ENCODE measurements at regions not wholly inside any gene's neighbourhood (a gene's known extent, or its start where the extent isn't known, plus 50 kb on each side); places are given as distances from the start of the nearest gene placed in this dataset.

- TF ChIP-seq, protein P1, sequence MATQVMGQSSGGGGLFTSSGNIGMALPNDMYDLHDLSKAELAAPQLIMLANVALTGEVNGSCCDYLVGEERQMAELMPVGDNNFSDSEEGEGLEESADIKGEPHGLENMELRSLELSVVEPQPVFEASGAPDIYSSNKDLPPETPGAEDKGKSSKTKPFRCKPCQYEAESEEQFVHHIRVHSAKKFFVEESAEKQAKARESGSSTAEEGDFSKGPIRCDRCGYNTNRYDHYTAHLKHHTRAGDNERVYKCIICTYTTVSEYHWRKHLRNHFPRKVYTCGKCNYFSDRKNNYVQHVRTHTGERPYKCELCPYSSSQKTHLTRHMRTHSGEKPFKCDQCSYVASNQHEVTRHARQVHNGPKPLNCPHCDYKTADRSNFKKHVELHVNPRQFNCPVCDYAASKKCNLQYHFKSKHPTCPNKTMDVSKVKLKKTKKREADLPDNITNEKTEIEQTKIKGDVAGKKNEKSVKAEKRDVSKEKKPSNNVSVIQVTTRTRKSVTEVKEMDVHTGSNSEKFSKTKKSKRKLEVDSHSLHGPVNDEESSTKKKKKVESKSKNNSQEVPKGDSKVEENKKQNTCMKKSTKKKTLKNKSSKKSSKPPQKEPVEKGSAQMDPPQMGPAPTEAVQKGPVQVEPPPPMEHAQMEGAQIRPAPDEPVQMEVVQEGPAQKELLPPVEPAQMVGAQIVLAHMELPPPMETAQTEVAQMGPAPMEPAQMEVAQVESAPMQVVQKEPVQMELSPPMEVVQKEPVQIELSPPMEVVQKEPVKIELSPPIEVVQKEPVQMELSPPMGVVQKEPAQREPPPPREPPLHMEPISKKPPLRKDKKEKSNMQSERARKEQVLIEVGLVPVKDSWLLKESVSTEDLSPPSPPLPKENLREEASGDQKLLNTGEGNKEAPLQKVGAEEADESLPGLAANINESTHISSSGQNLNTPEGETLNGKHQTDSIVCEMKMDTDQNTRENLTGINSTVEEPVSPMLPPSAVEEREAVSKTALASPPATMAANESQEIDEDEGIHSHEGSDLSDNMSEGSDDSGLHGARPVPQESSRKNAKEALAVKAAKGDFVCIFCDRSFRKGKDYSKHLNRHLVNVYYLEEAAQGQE (IDR thresholded peaks at IDR 0.05; ENCODE audit: low read depth), result no peak
- no peak for TF ChIP-seq EZH2 (IDR thresholded peaks at IDR 0.05)
Observed at GRCh38 chr2:193228276-193228675, 1033.5 kb upstream of the TMEFF2 start (continued).

- TF ChIP-seq ZNF274 (IDR thresholded peaks at IDR 0.05; ENCODE audit: low read depth, low read length) (no peak), TCF7L2 (IDR thresholded peaks at IDR 0.05; ENCODE audit: borderline replicate concordance, extremely low read depth, insufficient read depth, insufficient read length) (no peak), JUND (IDR thresholded peaks at IDR 0.05) (no peak), POLR2A (IDR thresholded peaks at IDR 0.05; ENCODE audit: borderline replicate concordance, extremely low read depth, insufficient read depth, insufficient read length) (no peak), ATF3 (IDR thresholded peaks at IDR 0.05) (no peak), ELF1 (IDR thresholded peaks at IDR 0.05; ENCODE audit: borderline replicate concordance, low read depth) (no peak), EZH2phosphoT487 (IDR thresholded peaks at IDR 0.05; ENCODE audit: borderline replicate concordance) (no peak), MAX (IDR thresholded peaks at IDR 0.05) (no peak), POLR2AphosphoS5 (IDR thresholded peaks at IDR 0.05; ENCODE audit: low read depth, low read length) (no peak), CBX3 (IDR thresholded peaks at IDR 0.05; ENCODE audit: low read depth) (no peak), FOSL1 (IDR thresholded peaks at IDR 0.05; ENCODE audit: low read depth) (no peak), CEBPB (IDR thresholded peaks at IDR 0.05; ENCODE audit: low read depth) (no peak), EZH2 (IDR thresholded peaks at IDR 0.05) (no peak)
- TF ChIP-seq, protein P2, sequence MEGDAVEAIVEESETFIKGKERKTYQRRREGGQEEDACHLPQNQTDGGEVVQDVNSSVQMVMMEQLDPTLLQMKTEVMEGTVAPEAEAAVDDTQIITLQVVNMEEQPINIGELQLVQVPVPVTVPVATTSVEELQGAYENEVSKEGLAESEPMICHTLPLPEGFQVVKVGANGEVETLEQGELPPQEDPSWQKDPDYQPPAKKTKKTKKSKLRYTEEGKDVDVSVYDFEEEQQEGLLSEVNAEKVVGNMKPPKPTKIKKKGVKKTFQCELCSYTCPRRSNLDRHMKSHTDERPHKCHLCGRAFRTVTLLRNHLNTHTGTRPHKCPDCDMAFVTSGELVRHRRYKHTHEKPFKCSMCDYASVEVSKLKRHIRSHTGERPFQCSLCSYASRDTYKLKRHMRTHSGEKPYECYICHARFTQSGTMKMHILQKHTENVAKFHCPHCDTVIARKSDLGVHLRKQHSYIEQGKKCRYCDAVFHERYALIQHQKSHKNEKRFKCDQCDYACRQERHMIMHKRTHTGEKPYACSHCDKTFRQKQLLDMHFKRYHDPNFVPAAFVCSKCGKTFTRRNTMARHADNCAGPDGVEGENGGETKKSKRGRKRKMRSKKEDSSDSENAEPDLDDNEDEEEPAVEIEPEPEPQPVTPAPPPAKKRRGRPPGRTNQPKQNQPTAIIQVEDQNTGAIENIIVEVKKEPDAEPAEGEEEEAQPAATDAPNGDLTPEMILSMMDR (IDR thresholded peaks at IDR 0.05 in 2 of 3, conservative IDR thresholded peaks at IDR 0.05 in 1 of 3; ENCODE audit: borderline replicate concordance in 1 of 3, insufficient read depth in 1 of 3, low read depth in 2 of 3, low read length in 2 of 3), result no peak
- H3K9me2 ChIP-seq (ENCODE audit: insufficient read depth), result no peaks in the 10 kb centered on the region
- CTCF ChIA-PET, result no interaction called here
- H3K27me3 ChIP-seq (ENCODE audit: insufficient read depth, low read length), result no peaks in the 10 kb centered on the region
- ATAC-seq (no peak), DNase-seq (ENCODE audit: low read depth, low spot score) (no peak)
- no peak overlapping the region for H3K27ac ChIP-seq (ENCODE audit: low read depth, low read length)
- intact Hi-C loops (cut with micrococcal nuclease), result no loop called here
- H3K9ac ChIP-seq (ENCODE audit: low read length), result no peak overlapping the region
- no TSS peak for BruUV-seq (replicated peaks)
- POLR2A ChIA-PET, result no interaction called here
- H3K4me3 ChIP-seq (replicated peaks in 1 of 2; ENCODE audit: low read depth in 1 of 2, low read length in 2 of 2), result no peak overlapping the region
- RAD21 ChIA-PET (ENCODE audit: low non-redundant PET in 1 of 2, low total read pairs in 2 of 2, uncharacterized antibody in 2 of 2, unreplicated experiment in 2 of 2), result no interaction called here
- no peaks in the 10 kb centered on the region for H3K79me2 ChIP-seq (ENCODE audit: insufficient read depth, low read length)
- no peaks in the 10 kb centered on the region for H3K4me1 ChIP-seq (ENCODE audit: control insufficient read depth in 1 of 2, insufficient read depth in 2 of 2, low read length in 2 of 2)
- no peak overlapping the region for H2AFZ ChIP-seq (ENCODE audit: low read depth, low read length, poor library complexity, severe bottlenecking)
- no peaks in the 10 kb centered on the region for H3K9me3 ChIP-seq (ENCODE audit: control insufficient read depth in 1 of 2, insufficient read depth in 1 of 2, low read depth in 1 of 2, low read length in 2 of 2)
- no peaks in the 10 kb centered on the region for H4K20me1 ChIP-seq (ENCODE audit: insufficient read depth)
- no peak overlapping the region for H3K4me2 ChIP-seq (ENCODE audit: low read length)
- no peaks in the 10 kb centered on the region for H3K36me3 ChIP-seq (ENCODE audit: control insufficient read depth in 1 of 2, insufficient read depth in 2 of 2, low read length in 2 of 2)
Observed at GRCh38 chr2:193222454-193222853, 1027.7 kb upstream of the TMEFF2 start.

Data from HCT116 (cell line).